Endothelial cell of umbilical vein (primary cell): ENCODE measurements at regions not wholly inside any gene's neighbourhood (a gene's known extent, or its start where the extent isn't known, plus 50 kb on each side); places are given as distances from the start of the nearest gene placed in this dataset.

Source experiments
- CTCF ChIP-seq, 2 donors: IDR thresholded peaks; 1 replicate in 1 of 2; 2 replicates in 1 of 2; pipeline ENCODE4 v1.5.1; 2011; ENCODE audit warnings: low read length in 2 of 2, mild to moderate bottlenecking in 2 of 2, moderate library complexity in 2 of 2, control low read depth in 1 of 2, inconsistent platforms in 1 of 2, low read depth in 1 of 2; ENCODE audit not compliant: insufficient read depth in 1 of 2; ENCODE audit errors: extremely low read depth in 1 of 2
- EZH2 ChIP-seq: IDR thresholded peaks from 2 replicates; pipeline ENCODE4 v1.6.1; 2012; ENCODE audit warnings: borderline replicate concordance, low read depth, mild to moderate bottlenecking, moderate library complexity, low read length, inconsistent platforms; ENCODE audit not compliant: severe bottlenecking
- FOS ChIP-seq: IDR thresholded peaks from 2 replicates; pipeline ENCODE4 v1.6.1; 2011; ENCODE audit warnings: mild to moderate bottlenecking, low read length, moderate library complexity, borderline replicate concordance; ENCODE audit not compliant: insufficient read depth
- GATA2 ChIP-seq: IDR thresholded peaks from 2 replicates; pipeline ENCODE4 v1.7.0; 2011; ENCODE audit warnings: low read depth, mild to moderate bottlenecking, moderate library complexity, mixed read lengths, low read length; ENCODE audit not compliant: insufficient read length, insufficient read depth
- POLR2A ChIP-seq: IDR thresholded peaks from 2 replicates; pipeline ENCODE4 v1.6.1; 2012; ENCODE audit warnings: low read depth, mild to moderate bottlenecking, control low read depth, low read length
- POLR2AphosphoS5 ChIP-seq: IDR thresholded peaks from 2 replicates; pipeline ENCODE4 v1.6.1; 2012; ENCODE audit warnings: low read depth, mild to moderate bottlenecking, control low read depth, low read length, moderate library complexity; ENCODE audit not compliant: insufficient read depth
- TF ChIP-seq, protein P1 (sequence below): IDR thresholded peaks from 2 replicates; pipeline ENCODE4 v1.6.1; 2011; ENCODE audit not compliant: insufficient read depth, insufficient read length

DNA sequence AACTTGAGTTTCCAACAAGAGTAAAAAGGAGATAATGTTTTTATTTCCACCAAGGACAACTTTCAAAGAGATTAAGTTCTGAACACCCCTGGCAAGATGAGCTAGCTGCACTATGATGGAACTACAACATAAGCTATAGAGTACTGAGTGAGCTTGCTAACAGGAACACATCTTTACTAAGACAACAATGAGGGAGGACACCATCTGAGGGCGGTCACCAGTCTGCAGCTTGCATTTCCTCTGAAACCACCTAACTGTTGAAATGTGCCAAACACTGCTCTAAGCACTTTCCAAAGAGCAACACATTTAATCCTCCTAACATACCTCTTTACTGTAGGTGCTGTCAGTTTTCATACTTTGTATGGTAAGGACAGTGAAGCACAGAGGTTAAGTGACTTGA is 68.4 kb downstream of the TCF20 start:
- TF ChIP-seq CTCF (IDR thresholded peaks at IDR 0.05; ENCODE audit: extremely low read depth in 1 of 2, insufficient read depth in 1 of 2, low read depth in 1 of 2, low read length in 2 of 2) = no peak
- TF ChIP-seq POLR2A = no peak
- TF ChIP-seq EZH2 = no peak
- no peak for TF ChIP-seq GATA2
- no peak for TF ChIP-seq FOS
- no peak for TF ChIP-seq POLR2AphosphoS5
- TF ChIP-seq, protein P1, sequence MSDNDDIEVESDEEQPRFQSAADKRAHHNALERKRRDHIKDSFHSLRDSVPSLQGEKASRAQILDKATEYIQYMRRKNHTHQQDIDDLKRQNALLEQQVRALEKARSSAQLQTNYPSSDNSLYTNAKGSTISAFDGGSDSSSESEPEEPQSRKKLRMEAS = no peak
